Right lobe of liver (tissue), 6 donors: ENCODE measurements at regions not wholly inside any gene's neighbourhood (a gene's known extent, or its start where the extent isn't known, plus 50 kb on each side); places are given as distances from the start of the nearest gene placed in this dataset.
"Not testable (repeated sequence)": the region's sequence is repeated elsewhere in the genome, so short reads cannot be mapped to it uniquely, and the experiment has no call there.

Experiments used
- ATAC-seq, 4 donors: fragments of 200-7000 bp; cut with Tn5 transposase; one replicate each; pipeline ENCODE4 v1.9.1; 2020; ENCODE audit warnings: mild to moderate bottlenecking in 4 of 4, moderate library complexity in 4 of 4
- DNase-seq, 3 donors: peaks; one replicate each; pipeline ENCODE4 v3.0.0-alpha.2; 2020
- H3K27ac ChIP-seq, 3 donors: fragments of 200-600 bp; one replicate each; pipeline ENCODE4 v1.8.0; 2022
- H3K27me3 ChIP-seq, 2 donors: fragments of 200-600 bp; one replicate each; pipeline ENCODE4 v1.8.0; 2022
- H3K36me3 ChIP-seq, 4 donors: fragments of 200-600 bp; sonication (generic) in 1 of 4; one replicate each; pipeline versions ENCODE4 v1.5.1 to v1.8.0; 2017 to 2022; ENCODE audit warnings: control low read depth in 1 of 4
- H3K4me1 ChIP-seq, 4 donors: fragments of 200-600 bp; sonication (generic) in 1 of 4; one replicate each; pipeline versions ENCODE4 v1.5.1 to v1.8.0; 2017 to 2022; ENCODE audit warnings: control low read depth in 1 of 4
- H3K4me3 ChIP-seq, 3 donors: fragments of 200-600 bp; one replicate each; pipeline ENCODE4 v1.8.0; 2022
- H3K9me3 ChIP-seq, 4 donors: fragments of 200-600 bp; sonication (generic) in 1 of 4; one replicate each; pipeline versions ENCODE4 v1.5.1 to v1.8.0; 2017 to 2022; ENCODE audit warnings: control low read depth in 1 of 4
- POLR2A ChIP-seq: fragments of 450-650 bp; IDR thresholded peaks from one replicate; pipeline ENCODE4 v1.6.1; 2017; ENCODE audit warnings: antibody characterized with exemption, mild to moderate bottlenecking
- WGBS: methylation state at CpG from one replicate; pipeline ENCODE4 v1.1.6; 2018; ENCODE audit warnings: low coverage, low lambda C conversion rate; ENCODE audit not compliant: insufficient coverage; ENCODE audit errors: missing lambda C conversion rate; 5-methylcytosine and 5-hydroxymethylcytosine counted together
- intact Hi-C, 2 donors: fragments of 100-400 bp; cut with DNase I; formaldehyde crosslinking; loops; one replicate each; pipeline versions ENCODE4 v1.11.2 to v1.14.1; 2022
- TF ChIP-seq, protein P1 (sequence below), 4 donors: fragments of 200-600 bp in 3 of 4; fragments of 450-650 bp in 1 of 4; IDR thresholded peaks; one replicate each; pipeline versions ENCODE4 v1.5.1 to v1.8.0; 2016 to 2022; ENCODE audit warnings: antibody characterized with exemption in 4 of 4, mild to moderate bottlenecking in 2 of 4
- donor health status: DM: no; HTN: yes; CAD: no.
- donor health status: DM: no; HTN: no; CAD: no.
- donor health status: DM: no; HTN: no; CAD: no.
- donor health status: DM: no; HTN: yes; CAD: no.
- donor health status: DM: no; HTN: yes; CAD: no.

DNA sequence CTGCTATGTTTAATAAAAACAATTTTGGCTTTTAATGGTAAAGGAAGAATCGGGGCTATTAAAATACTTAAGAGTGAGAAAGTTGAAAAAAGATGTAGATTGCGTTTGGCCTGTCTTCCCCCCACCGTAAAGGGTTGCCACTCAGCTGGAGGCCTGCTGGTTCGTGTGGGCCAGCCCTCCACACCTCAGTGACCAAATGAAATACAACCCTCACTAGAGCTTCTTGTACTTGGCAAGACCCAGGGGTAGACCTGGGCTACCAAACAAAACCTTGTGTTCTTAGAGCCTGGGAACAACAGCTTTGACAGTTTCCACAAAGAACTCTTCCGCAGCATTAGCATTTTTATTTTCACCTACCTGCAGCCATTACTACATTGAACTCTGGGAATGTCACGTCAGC, 152.8 kb upstream of the PABPC3 start:
- TF ChIP-seq, protein P1, sequence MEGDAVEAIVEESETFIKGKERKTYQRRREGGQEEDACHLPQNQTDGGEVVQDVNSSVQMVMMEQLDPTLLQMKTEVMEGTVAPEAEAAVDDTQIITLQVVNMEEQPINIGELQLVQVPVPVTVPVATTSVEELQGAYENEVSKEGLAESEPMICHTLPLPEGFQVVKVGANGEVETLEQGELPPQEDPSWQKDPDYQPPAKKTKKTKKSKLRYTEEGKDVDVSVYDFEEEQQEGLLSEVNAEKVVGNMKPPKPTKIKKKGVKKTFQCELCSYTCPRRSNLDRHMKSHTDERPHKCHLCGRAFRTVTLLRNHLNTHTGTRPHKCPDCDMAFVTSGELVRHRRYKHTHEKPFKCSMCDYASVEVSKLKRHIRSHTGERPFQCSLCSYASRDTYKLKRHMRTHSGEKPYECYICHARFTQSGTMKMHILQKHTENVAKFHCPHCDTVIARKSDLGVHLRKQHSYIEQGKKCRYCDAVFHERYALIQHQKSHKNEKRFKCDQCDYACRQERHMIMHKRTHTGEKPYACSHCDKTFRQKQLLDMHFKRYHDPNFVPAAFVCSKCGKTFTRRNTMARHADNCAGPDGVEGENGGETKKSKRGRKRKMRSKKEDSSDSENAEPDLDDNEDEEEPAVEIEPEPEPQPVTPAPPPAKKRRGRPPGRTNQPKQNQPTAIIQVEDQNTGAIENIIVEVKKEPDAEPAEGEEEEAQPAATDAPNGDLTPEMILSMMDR (IDR thresholded peaks at IDR 0.05) = no peak
- TF ChIP-seq POLR2A = no peak
- no peak overlapping the region for H3K4me3 ChIP-seq
- no peak for DNase-seq
- no peaks in the 10 kb centered on the region for H3K27me3 ChIP-seq
- H3K4me1 ChIP-seq = no peaks in the 10 kb centered on the region
- H3K27ac ChIP-seq = no peak overlapping the region
- 63% methylated on average over 6 of the region's 6 CpGs for WGBS
- H3K36me3 ChIP-seq = no peaks in the 10 kb centered on the region
- ATAC-seq = no peak
- H3K9me3 ChIP-seq = no peaks in the 10 kb centered on the region
- intact Hi-C loops = no loop called here

DNA sequence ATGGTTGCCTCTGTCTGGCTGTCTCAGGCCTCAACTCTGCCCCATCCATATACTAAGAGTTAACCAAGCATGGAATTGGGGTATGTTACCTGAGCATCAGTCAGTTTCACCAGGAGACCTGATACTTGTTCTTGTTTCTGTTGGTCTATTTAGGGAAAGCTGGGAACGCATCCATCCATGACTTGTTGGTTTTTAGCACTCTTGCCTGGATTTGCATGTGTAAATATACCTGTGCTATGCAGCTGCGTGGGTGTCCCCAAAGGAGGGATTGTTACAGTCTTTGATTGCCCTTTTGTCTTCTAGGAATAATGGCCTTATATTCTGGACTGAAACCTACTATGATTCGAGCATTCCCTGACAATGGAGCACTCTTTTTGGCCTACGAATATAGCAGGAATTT, 151.9 kb upstream of the PABPC3 start:
- H3K27ac ChIP-seq, DNase-seq, H3K9me3 ChIP-seq, H3K36me3 ChIP-seq, H3K27me3 ChIP-seq, H3K4me3 ChIP-seq, ATAC-seq, intact Hi-C loops, H3K4me1 ChIP-seq: not testable (repeated sequence)
- WGBS = 57% methylated on average over 3 of the region's 4 CpGs

DNA sequence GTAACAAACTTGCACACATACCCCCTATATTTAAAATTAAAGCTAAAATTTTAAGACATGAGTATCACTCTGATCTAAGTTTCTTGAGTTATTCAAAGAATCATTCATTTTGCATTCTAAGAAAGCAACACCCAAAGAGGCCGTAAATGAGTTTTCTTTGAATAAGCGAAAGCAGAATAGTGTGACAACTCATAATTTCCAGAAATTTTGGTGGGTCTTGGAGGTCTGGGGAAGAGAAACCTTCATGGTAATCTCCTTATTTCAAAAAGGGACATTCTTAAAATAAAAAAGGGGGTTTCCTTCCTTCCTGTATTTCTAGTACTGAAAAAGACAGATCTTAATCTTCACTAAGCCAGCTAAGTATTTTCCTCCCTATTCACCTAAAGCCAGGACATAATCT, 147.0 kb upstream of the PABPC3 start:
- 74% methylated on average over 2 of the region's 2 CpGs for WGBS
- H3K27me3 ChIP-seq, H3K4me1 ChIP-seq, DNase-seq, intact Hi-C loops, H3K4me3 ChIP-seq, H3K27ac ChIP-seq, ATAC-seq, H3K9me3 ChIP-seq, H3K36me3 ChIP-seq: not testable (repeated sequence)

DNA sequence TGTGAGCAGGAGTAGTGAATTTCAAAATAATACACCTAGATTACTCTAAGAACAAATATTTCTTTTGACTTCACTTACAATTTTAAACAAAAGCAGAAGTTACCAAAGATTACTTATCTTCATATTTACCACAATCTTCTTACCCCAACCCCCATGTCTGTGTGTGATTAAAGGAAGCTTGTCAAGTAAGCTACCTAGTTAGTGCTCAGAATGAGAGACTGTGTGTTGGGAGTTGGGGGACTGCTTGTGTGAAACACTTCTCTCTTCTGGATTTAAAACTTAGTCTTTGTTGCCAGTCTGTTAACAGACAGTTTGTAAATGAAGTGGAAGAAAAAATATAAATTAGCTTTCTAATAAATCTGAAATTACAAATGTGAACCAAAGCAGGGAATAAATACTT, 145.3 kb upstream of the PABPC3 start:
- H3K36me3 ChIP-seq, H3K9me3 ChIP-seq, intact Hi-C loops, H3K4me1 ChIP-seq, H3K4me3 ChIP-seq, H3K27me3 ChIP-seq, H3K27ac ChIP-seq, ATAC-seq, DNase-seq: not testable (repeated sequence)

DNA sequence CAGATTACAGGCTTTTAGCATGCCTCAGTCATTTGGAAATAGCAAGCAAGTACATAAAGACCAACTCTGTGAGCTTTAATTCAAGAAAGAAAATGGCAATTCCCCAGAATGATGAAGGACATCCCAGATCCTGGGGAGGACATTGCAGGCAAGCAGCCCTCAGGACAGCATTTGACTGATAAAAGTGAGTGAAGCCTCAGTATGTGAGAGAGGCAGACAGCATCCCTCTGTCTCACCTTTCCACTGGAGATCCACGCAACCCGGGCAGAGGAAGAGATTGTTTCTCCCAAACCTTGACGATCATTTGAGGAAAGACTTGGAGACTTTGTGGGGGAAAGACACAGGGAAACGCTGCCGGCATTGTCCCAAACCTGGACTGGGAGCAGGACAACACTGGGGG, 128.0 kb upstream of the PABPC3 start:
- H3K9me3 ChIP-seq, intact Hi-C loops, H3K36me3 ChIP-seq, H3K27me3 ChIP-seq, ATAC-seq, H3K4me1 ChIP-seq, DNase-seq, H3K27ac ChIP-seq: not testable (repeated sequence)
- peak overlapping the region in 2 of 3 donors; percentile 14 to 21 for H3K4me3 ChIP-seq
- no CpG with 5 or more reads among the region's 5 CpGs for WGBS

DNA sequence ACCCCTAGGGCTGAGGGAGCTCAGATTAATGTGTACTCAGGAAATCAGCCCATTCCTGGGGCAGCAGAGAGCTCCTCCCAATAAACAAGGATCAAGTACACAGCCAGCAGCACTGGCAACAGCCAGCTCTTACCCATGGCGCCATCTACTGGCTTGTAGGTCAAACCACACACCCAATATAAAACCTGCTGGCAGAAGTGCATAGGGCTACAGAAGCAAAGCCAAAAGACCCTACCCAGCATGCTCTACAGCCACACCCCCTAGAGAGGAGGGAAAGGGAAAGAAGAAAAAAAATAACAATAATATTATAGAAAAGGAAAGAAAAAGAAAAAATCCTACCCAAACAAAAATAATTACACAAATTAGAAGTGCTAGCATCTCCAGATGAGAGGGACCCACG, 127.5 kb upstream of the PABPC3 start:
- H3K27me3 ChIP-seq, H3K36me3 ChIP-seq, H3K27ac ChIP-seq, intact Hi-C loops, DNase-seq, H3K4me1 ChIP-seq, H3K9me3 ChIP-seq: not testable (repeated sequence)
- TF ChIP-seq, protein P1 (IDR thresholded peaks at IDR 0.05) = peak in 3 of 4 donors; percentile 18 to 48 (median 22)
- H3K4me3 ChIP-seq = peak overlapping the region in 2 of 3 donors; percentile 14 to 21
- ATAC-seq = peak in 3 of 4 donors; percentile 32 to 68 (median 54)
- whole genome bisulfite sequencing = 29% methylated on average over 2 of the region's 2 CpGs

DNA sequence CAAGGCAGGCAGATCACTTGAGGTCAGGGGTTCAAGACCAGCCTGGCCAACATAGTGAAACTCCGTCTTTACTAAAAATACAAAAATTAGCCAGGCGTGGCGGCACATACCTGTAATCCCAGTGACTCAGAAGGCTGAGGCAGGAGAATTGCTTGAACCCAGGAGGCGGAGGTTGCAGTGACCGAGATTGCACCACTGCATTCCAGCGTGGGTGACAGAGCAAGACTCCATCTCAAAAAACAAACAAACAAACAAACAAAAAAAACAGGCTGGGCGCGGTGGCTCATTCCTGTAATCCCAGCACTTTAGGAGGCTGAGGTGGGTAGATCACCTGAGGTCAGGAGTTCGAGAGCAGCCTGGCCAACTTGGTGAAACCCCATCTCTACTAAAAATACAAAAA, 122.8 kb upstream of the PABPC3 start:
- DNase-seq, H3K9me3 ChIP-seq, H3K36me3 ChIP-seq, ATAC-seq, H3K4me3 ChIP-seq, H3K4me1 ChIP-seq, H3K27ac ChIP-seq, intact Hi-C loops, H3K27me3 ChIP-seq: not testable (repeated sequence)
- WGBS = 58% methylated on average over 8 of the region's 9 CpGs

DNA sequence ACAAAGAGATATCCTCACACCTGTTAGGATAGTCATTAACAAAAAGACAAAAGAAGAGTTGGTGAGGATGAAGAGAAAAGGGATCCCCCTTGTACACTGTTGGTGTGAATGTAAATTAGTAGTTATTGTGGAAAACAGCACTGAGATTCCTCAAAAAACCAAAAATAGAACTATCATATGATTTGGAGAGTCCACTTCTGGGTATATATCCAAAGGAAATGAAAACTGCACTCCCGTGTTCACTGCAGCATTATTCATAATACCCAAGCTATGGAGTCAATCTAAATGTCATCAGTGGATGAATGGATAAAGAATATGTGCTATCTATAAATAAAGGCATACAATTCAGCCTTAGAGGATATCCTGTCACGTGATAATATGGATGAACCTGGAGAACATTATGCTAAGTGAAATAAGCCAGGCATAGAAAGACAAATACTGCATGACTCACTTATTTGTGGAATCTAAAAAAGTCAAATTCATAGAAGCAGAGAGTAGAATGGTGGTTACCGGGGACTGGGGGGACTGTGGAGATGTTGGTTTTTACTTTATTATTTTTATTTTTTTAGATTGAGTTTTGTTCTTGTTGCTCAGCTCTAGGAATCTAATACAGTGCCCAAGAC, 114.6 kb upstream of the PABPC3 start:
- H3K27ac ChIP-seq, ATAC-seq, H3K4me1 ChIP-seq, H3K4me3 ChIP-seq, H3K9me3 ChIP-seq, H3K27me3 ChIP-seq, DNase-seq, H3K36me3 ChIP-seq, intact Hi-C loops: not testable (repeated sequence)
- WGBS = 39% methylated on average over 2 of the region's 3 CpGs
